SU-DHL-6 (cell line): ENCODE measurements at regions not wholly inside any gene's neighbourhood (a gene's known extent, or its start where the extent isn't known, plus 50 kb on each side); places are given as distances from the start of the nearest gene placed in this dataset.

Source experiments
- CTCF ChIP-seq: fragments of 200-600 bp; sonication (generic); IDR thresholded peaks from one replicate; pipeline ENCODE4 v1.5.1; 2017; ENCODE audit warnings: antibody characterized with exemption, mild to moderate bottlenecking, low read length, moderate library complexity; ENCODE audit not compliant: insufficient read depth, poor library complexity, severe bottlenecking
- EZH2phosphoT487 ChIP-seq: fragments of 200-600 bp; sonication (generic), shearing (Covaris generic); conservative IDR thresholded peaks from 2 replicates; pipeline ENCODE4 v1.6.1; 2018; ENCODE audit warnings: mild to moderate bottlenecking, antibody characterized with exemption, low read length, moderate library complexity, mixed read lengths

- TF ChIP-seq CTCF (no peak), EZH2phosphoT487 (no peak)
Measured at GRCh38 chr9:87109851-87110250, 162.5 kb upstream of the GAS1 start.
